ENCODE measurements at regions not wholly inside any gene's neighbourhood (a gene's known extent, or its start where the extent isn't known, plus 50 kb on each side); places are given as distances from the start of the nearest gene placed in this dataset.
"Not testable (repeated sequence)": the region's sequence is repeated elsewhere in the genome, so short reads cannot be mapped to it uniquely, and the experiment has no call there.

DNA sequence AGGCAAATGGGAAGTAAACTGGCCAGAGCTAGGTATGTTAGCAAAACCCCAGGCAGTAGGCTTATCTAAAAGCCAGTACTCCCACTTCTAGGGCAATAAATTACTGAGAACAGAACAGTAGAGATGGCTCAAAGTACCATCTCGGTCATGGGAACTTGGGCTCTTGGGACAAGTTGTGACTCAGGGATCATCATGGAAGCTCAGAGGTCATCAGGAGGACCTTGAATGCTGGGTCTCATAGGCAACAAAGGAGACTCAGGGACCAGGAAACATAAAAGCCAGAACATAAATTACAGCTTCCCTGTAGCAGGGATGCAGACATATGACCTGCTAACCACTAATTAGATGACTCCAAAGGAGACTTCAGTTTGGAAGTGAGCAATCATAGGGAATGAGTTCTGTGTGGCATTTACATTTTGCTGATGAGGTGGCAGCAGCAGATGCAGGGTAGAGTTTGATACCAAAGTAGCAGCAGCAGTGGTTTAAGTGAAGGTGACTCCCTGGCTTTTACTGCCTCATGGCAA is 97.6 kb upstream of the SCAF11 start:
- no peak for DNase-seq (ENCODE audit: low read depth in 4 of 4, low spot score in 2 of 4)

DNA sequence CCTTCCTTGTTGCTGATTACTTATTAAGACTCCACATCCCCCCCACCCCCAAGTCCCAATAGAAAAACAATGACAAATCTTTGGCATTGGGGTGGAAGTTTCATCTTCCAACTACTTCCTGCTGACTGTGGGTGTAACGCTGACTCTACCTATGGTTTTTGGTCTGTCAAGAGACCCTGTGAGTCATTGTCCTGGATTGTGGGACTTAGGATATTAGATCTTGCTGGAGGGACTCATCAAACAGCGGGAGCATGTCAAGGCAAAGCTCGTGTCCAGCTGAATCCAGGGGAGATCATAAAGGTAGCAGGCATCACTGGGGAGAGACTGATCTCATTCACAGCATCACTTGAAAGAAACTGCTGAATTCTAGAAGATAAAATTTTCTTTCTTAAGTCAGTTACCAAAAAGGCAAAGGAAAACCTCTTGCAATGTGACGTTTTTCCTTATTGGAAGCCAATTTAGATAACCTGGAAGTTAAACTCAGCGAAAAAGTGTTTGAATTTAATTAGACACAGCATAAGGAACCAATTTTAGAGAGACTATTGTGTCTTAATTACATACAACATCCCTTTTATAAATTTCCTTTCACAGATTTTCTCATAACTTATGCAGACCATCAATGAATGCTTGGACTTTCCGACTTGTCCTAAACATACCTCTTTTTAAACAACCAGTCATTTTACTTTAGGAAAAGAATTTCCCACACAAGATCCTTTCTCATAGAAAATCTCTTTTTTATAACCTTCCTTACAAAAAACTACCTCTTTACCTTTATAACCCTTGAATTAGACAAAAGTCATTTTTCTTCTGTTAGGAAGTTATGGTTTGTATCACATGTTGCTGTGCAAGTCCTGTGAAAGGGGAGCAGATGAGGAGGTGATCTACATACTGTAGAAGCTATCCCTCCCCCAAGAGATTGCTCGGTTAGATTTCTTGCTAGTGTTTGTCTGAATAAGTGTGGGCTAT is 94.6 kb upstream of the SCAF11 start:
- no peak for DNase-seq (ENCODE audit: low read depth in 4 of 4, low spot score in 2 of 4)

DNA sequence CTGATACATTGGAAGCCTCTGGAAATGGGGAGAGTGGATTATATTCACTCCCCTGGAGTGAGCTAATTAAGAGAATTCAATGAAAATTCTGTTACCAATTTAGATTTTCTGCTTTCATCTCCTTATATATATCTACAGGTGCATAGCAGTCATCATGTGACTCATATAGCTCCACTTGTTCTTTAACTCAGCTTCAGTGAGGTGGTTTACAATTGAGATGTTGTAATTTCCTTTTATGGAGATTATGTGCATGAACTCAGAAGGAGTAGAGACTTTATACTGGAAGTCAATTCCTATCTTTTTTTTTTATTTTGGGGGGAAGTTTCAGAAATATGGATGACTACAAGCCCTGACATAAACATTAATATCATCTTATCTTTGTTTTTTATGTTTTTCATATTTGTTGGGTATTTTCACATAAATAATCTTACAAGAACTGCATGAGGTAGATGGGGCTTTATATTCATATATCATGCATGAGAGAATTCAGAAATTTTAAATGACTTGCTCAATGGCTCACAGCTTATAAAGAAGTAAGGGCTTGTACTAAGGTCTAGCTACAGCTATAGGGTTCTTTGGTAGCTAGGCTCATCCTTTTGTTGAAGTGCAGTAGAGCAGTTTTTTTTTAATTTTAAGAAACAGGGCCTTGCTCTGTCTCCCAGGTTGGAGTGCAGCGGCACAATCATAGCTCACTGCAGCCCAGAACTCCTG is 92.3 kb upstream of the SCAF11 start:
- no peak for DNase-seq (ENCODE audit: low read depth in 4 of 4, low spot score in 2 of 4)

DNA sequence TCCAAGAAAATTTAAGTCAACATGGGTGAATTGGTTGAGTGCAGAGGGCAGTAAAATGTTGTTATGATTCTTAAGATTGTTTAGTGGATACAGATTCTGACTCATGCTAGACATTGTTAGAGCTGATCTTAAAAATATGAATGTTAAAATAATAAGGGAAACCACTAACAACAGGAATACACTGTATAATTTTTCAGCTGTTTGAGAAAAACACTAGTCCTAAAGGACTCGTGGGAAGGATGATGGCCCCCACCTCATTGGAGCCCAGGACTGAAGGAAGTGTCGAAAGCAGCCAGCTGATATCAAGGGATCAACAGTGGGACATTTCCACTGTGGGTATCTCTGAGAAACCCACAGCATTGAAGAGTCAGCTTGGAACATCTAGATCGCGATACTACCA is 82.9 kb upstream of the SCAF11 start:
- DNase-seq (ENCODE audit: low read depth in 4 of 4, low spot score in 2 of 4), result no peak

DNA sequence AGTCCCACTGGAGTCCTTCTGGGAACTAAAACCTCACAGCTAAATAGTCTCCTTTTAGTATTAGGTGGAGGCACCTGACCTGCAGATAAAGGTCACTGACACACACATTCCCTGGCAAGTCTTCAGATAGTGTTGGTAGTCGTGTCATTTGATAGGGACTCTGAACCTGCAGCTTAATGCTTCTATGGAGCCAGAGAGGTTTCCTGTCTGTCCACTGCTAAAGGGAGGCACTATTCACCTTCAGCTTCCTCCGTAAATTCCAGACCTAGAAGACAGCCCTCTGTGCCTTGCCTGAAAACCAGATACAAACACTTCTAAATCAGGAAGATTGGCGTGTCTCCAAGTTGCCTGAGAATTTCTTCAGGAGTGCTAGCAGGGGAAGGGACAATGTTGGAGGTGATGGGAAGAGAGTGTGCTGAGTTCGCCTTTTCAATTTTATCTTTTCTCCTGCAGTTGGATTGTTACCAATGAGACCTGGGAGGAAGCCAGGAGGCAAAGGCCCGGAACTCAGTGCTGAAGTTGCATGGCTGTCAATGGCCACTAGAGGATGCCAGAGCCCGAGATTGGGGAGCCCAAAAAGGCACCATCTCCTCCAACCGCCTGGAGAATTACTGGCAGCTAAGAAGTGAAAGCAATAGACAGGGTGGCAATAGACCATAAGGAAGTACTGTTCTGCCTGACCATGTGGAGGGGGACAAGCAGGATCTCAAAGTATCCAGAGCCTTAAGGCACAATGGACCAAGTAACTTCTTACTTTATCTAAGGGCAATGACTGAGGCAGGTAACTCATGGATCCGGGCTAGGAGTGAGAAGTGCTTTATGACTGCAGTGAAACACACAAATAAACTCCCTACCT is 81.6 kb upstream of the SCAF11 start:
- DNase-seq (ENCODE audit: low read depth in 4 of 4, low spot score in 2 of 4), result peak in 3 of 4 donors; percentile 3 to 39 (median 13)

DNA sequence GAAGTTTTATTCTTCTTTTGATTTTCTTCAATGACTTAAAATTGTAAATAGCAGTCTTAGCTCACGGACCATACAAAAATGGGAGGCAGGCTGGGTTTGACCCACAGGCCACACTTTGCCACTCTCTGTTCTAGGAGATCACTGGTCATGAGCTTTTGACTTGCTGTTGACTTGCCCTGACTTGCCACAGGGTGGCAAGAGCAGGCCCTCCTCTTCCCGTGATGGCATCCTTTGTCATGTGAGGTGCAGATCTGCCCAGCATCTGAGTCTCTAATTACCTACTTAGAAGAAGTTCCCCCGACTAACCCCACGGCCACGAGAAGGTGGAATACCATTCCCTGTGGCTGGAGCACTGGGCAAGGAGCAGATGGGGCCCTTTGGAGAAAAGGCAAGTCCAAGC is 81.0 kb upstream of the SCAF11 start:
- DNase-seq (ENCODE audit: low read depth in 4 of 4, low spot score in 2 of 4), result no peak

DNA sequence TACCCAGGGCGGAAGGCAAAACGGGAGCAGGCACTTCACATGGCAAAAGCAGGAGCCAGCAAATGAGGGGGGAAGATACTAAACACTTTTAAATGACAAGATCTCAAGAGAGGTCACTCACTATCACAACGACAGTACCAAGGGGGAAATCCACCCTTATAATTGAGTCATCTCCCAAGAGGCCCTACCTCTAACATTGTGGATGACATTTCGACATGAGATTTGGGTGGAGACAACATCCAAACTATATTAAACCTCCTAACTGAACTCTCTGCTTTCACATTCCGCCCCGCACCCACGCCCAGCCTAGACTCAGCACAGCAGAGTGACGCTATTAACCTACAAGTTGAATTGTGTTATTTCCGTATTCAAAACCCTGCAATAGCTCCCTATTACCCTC is 76.7 kb upstream of the SCAF11 start:
- DNase-seq (ENCODE audit: low read depth in 4 of 4, low spot score in 2 of 4), result no peak

GRCh38 chr12:46065412-46066166 is 75.2 kb upstream of the SCAF11 start:
- DNase-seq (ENCODE audit: low read depth in 4 of 4, low spot score in 2 of 4), result no peak

DNA sequence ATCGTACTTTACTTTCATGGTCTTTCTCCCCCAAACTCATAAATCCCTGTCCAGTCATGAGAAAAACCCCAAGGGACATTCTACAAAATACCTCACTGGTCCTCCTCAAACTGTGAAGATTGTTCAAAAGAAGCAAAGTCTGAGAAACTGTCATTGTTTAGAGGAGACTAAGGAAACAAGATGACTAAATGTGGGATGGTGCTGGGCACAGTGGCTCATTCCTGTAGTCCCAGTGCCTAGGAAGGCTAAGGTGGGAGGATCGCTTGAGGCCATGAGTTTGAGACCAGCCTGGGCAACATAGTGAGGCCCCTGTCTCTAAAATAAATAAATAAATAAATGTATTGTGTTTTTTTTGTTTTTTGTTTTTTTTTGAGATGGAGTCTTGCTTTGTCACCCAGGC is 74.2 kb upstream of the SCAF11 start:
- no peak for DNase-seq (ENCODE audit: low read depth in 4 of 4, low spot score in 2 of 4)

DNA sequence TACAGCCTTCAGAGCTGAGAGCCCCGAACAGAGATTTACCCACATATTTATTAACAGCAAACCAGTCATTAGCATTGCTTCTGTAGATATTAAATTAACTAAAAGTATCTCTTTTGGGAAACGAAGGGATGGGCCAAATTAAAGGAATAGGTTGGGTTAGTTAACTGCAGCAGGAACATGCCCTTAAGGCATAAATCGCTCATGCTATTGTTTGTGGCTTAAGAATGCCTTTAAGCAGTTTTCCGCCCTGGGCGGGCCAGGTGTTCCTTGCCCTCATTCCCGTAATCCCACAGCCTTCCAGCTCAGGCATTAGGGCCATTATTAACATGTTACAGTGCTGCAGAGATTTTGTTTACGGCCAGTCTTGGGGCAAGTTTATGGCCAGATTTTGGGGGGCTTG is 68.3 kb upstream of the SCAF11 start:
- not testable (repeated sequence) for DNase-seq (ENCODE audit: low read depth in 4 of 4, low spot score in 2 of 4)

- no peak for DNase-seq (ENCODE audit: low read depth in 4 of 4, low spot score in 2 of 4)
Measured at GRCh38 chr12:46050805-46051204, 60.4 kb upstream of the SCAF11 start.

GRCh38 chr12:46049665-46050064 is 59.3 kb upstream of the SCAF11 start:
- DNase-seq (ENCODE audit: low read depth in 4 of 4, low spot score in 2 of 4), result no peak

DNA sequence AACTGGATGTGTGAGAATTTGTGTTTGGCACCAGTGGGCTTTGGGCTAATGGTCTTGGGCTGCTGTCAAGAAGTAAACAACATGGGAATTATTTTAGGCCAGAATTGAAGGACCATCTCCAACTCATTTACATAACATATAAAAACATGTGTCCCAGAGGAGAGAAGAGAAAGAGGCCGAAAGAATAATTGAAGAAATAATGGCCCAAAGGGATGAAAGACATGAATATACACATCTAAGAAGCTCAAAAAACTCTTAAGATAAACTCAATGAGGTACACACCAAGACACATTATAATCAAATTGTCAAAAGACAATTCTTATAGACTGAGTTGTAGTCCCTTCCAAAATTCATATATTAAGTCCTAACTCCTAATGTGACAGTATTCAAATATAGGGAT is 56.1 kb upstream of the SCAF11 start:
- no peak for DNase-seq (ENCODE audit: low read depth in 4 of 4, low spot score in 2 of 4)

GRCh38 chr12:46043972-46044520 is 53.7 kb upstream of the SCAF11 start:
- no peak for DNase-seq (ENCODE audit: low read depth in 4 of 4, low spot score in 2 of 4)

All from left renal cortex interstitium (tissue), 4 donors.